ENCODE measurements at regions not wholly inside any gene's neighbourhood (a gene's known extent, or its start where the extent isn't known, plus 50 kb on each side); places are given as distances from the start of the nearest gene placed in this dataset.

GRCh38 chr5:67476531-67476930 is 279.9 kb upstream of the CD180 start:
- no peaks in the 10 kb centered on the region for H3K36me3 Mint-ChIP-seq (ENCODE audit: low read depth)
- no peaks in the 10 kb centered on the region for H3K27me3 Mint-ChIP-seq
- no peak overlapping the region for H3K27ac Mint-ChIP-seq
- no peak for DNase-seq
- no peak overlapping the region for H3K4me3 Mint-ChIP-seq
- intact Hi-C loops (cut with micrococcal nuclease): no loop called here
- H3K9me3 Mint-ChIP-seq: peaks cover 3% of the 10 kb centered on the region
- H3K4me1 Mint-ChIP-seq: no peaks in the 10 kb centered on the region

DNA sequence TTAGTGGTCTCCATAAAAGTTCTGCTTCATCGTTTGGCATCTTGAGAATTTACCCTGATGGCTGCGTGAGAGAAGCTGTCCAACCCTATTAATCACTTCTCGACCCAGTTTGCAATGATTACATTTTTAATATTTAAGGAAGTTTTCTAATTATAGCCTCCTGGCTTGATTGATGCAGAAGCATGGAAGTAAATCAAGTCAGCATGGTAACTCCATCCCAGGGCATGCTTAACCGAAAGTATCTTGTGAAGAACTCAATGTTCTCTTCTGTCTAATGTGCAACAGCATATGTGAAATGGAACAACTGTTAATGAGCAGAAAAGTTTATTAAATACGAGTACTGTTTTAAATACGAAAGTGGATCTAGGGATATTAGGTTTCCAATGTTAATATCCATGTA is 278.9 kb upstream of the CD180 start:
- Mint-ChIP-seq H3K9me3 (peaks cover 3% of the 10 kb centered on the region), H3K4me1 (no peaks in the 10 kb centered on the region), H3K4me3 (no peak overlapping the region), H3K27me3 (no peaks in the 10 kb centered on the region), H3K27ac (no peak overlapping the region), H3K36me3 (ENCODE audit: low read depth) (no peaks in the 10 kb centered on the region)
- intact Hi-C loops (cut with micrococcal nuclease): no loop called here
- DNase-seq: no peak

DNA sequence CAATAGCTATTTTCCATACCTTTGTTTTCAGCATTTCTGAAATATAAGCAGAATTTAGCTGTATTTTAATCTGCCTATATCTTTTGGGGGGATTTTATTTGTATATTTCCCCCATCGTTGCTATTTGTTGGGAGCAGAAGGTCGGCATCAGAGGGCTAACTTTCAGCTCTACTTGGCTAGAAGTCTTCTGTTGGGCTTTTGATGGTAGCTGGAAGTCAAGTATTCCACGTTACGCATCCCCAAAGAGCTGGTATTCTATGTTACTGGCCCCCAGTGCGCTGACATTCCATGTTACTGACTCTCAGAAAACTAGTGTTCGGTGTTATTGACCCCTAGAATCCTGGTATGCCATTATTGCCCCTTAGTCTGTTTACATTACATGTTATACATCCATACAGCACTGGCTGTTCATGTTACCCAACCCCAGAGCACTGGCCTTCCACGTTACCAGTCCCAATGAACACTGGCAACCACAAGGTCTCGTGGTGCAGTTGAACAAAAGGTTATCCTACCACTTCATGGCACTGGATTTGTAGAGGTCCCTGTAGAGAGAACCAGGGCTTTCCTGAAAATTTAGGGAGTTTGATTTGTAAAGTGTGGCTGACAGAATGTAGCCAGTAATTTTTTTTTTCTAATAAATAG is 278.1 kb upstream of the CD180 start:
- intact Hi-C loops (cut with micrococcal nuclease): no loop called here
- Mint-ChIP-seq H3K36me3 (ENCODE audit: low read depth) (no peaks in the 10 kb centered on the region), H3K27ac (no peak overlapping the region), H3K4me1 (no peaks in the 10 kb centered on the region), H3K4me3 (no peak overlapping the region), H3K27me3 (no peaks in the 10 kb centered on the region), H3K9me3 (peaks cover 3% of the 10 kb centered on the region)
- no peak for DNase-seq

- no peaks in the 10 kb centered on the region for H3K27me3 Mint-ChIP-seq
- H3K9me3 Mint-ChIP-seq: no peaks in the 10 kb centered on the region
- intact Hi-C loops (cut with micrococcal nuclease): no loop called here
- no peak overlapping the region for H3K4me3 Mint-ChIP-seq
- no peak overlapping the region for H3K27ac Mint-ChIP-seq
- no peaks in the 10 kb centered on the region for H3K36me3 Mint-ChIP-seq (ENCODE audit: low read depth)
- H3K4me1 Mint-ChIP-seq: no peaks in the 10 kb centered on the region
- DNase-seq: no peak
These were observed 270.5 kb upstream of the CD180 start for GRCh38 chr5:67467110-67467509.

- Mint-ChIP-seq H3K27ac (no peak overlapping the region), H3K36me3 (ENCODE audit: low read depth) (no peaks in the 10 kb centered on the region), H3K27me3 (no peaks in the 10 kb centered on the region), H3K4me3 (no peak overlapping the region), H3K4me1 (no peaks in the 10 kb centered on the region), H3K9me3 (no peaks in the 10 kb centered on the region)
- no peak for DNase-seq
- intact Hi-C loops (cut with micrococcal nuclease): no loop called here
These were observed 269.1 kb upstream of the CD180 start for GRCh38 chr5:67465537-67466207.

DNA sequence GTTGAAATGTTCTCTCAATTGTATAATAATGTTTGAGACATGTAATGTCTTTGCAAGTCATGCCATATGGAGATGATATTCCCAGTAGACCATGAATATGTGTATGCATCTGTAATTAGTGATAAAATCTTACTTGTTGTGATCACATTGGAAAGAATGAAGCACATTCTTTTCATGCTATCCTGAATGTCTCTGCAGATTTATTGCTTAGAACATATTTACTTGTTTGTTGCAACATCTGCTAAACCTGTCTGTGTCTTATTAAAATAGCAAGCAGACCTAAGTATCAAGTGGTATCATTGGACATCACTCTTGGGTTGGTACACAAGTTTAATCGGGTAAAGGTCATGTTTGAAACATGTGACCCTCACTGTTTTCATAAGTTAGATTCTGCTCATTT is 265.5 kb upstream of the CD180 start:
- no peak overlapping the region for H3K4me3 Mint-ChIP-seq
- no peaks in the 10 kb centered on the region for H3K4me1 Mint-ChIP-seq
- no peaks in the 10 kb centered on the region for H3K9me3 Mint-ChIP-seq
- H3K27ac Mint-ChIP-seq: no peak overlapping the region
- H3K36me3 Mint-ChIP-seq (ENCODE audit: low read depth): no peaks in the 10 kb centered on the region
- DNase-seq: no peak
- no peaks in the 10 kb centered on the region for H3K27me3 Mint-ChIP-seq
- intact Hi-C loops (cut with micrococcal nuclease): no loop called here

DNA sequence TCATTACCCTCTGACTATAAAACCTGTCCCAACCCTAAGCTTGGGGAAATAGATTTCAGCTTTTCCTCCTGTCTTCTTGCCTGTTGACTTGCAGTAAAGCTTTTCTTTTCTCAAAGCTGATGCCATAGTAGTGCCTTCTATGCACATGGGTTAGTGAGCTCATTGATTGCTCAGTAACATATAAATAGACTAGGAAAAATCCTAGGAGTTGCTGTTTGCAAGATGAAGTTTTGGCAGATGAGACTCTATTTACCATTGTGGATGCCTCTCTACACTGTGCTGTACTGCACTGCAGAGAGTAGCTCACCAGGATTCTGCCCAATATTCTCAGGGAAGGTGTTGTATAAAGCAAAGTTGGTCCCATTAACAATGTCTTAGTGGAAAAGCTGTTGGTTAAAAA is 262.7 kb upstream of the CD180 start:
- H3K36me3 Mint-ChIP-seq (ENCODE audit: low read depth): no peaks in the 10 kb centered on the region
- peaks cover 2% of the 10 kb centered on the region for H3K4me1 Mint-ChIP-seq
- no peaks in the 10 kb centered on the region for H3K27me3 Mint-ChIP-seq
- no peak overlapping the region for H3K27ac Mint-ChIP-seq
- no peak overlapping the region for H3K4me3 Mint-ChIP-seq
- intact Hi-C loops (cut with micrococcal nuclease): no loop called here
- DNase-seq: no peak
- H3K9me3 Mint-ChIP-seq: no peaks in the 10 kb centered on the region

DNA sequence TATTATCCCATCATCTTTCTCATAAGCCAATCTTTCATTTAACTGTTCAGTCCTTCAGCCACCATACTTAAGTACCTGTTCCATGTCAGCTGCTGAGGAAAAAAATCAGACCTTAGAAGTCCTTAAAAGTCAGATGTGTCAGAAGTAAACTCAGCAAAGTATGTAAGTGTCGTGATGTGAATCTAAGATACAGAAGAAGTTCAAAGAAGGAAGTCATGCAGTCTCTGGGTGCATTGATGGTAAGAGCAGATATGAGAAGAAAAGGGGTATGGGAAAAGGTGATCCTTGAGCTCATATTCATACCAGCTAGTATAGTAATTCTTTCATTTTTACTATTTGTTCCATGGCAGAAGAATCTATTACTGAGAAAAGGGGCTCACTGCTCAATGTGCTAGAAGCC is 259.4 kb upstream of the CD180 start:
- Mint-ChIP-seq H3K9me3 (no peaks in the 10 kb centered on the region), H3K36me3 (ENCODE audit: low read depth) (no peaks in the 10 kb centered on the region), H3K4me3 (no peak overlapping the region), H3K27me3 (no peaks in the 10 kb centered on the region), H3K27ac (no peak overlapping the region), H3K4me1 (peaks cover 2% of the 10 kb centered on the region)
- intact Hi-C loops (cut with micrococcal nuclease): no loop called here
- no peak for DNase-seq

DNA sequence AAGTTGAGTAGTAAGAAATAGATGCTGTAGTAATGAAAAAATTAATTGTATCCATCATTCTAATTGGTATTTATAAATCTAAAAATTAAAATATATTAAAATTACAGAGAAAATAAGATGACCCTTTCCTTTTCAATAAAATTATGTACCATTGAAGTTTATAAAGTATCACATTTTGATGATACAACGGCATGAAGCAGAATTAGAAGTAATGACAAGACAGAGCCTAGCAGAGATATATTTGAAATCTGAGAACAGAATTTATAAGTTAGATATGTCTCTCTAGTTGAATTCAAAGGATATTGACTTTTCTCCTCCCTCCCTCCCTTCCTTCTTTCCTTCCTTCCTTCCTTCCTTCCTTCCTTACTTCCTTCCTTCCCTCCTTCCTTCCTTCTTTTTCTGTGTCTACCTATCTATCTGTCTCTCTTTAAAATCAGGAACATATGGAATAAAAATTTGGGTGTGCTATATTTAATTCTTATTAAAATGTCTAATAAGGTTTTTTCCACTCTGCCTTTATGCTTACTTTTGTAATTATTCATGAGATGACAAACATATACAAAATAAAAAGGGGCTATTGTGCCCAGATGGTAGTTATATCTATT is 258.5 kb upstream of the CD180 start:
- H3K4me1 Mint-ChIP-seq: peaks cover 2% of the 10 kb centered on the region
- H3K36me3 Mint-ChIP-seq (ENCODE audit: low read depth): no peaks in the 10 kb centered on the region
- H3K4me3 Mint-ChIP-seq: no peak overlapping the region
- H3K27ac Mint-ChIP-seq: no peak overlapping the region
- no peak for DNase-seq
- no peaks in the 10 kb centered on the region for H3K9me3 Mint-ChIP-seq
- intact Hi-C loops (cut with micrococcal nuclease): no loop called here
- no peaks in the 10 kb centered on the region for H3K27me3 Mint-ChIP-seq

GRCh38 chr5:67453111-67453905 is 256.7 kb upstream of the CD180 start:
- H3K27ac Mint-ChIP-seq: no peak overlapping the region
- no peaks in the 10 kb centered on the region for H3K36me3 Mint-ChIP-seq (ENCODE audit: low read depth)
- H3K27me3 Mint-ChIP-seq: peaks cover 5% of the 10 kb centered on the region
- peaks cover 2% of the 10 kb centered on the region for H3K4me1 Mint-ChIP-seq
- no peak overlapping the region for H3K4me3 Mint-ChIP-seq
- intact Hi-C loops (cut with micrococcal nuclease): no loop called here
- no peak for DNase-seq
- H3K9me3 Mint-ChIP-seq: peaks cover 4% of the 10 kb centered on the region

DNA sequence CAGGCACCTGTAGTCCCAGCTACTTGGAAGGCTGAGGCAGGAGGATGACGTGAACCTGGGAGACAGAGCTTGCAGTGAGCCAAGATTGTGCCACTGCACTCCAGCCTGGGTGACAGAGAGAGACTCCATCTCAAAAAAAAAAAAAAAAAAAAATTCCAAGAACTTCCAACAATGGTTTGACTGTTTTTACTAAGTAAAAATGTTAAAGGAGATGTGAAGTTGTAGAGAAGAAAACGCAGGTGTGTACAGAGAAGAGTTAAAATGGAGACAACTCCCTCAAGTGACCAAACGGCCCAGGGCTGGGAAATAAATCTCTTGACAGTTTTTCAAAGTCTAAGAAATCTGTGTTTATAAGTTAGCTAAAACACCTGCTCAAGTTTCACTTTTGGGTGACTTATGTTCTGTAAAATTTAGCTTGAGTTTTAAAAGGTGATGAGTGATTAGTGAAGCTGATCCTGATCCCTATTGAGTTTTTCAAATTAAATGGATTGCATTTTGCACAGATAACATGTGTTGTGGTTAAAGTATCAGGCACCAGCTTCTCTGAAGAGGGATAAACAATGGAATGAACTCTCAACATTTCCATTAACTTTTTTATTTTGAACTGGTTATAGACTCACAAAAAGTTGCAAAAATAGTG is 255.2 kb upstream of the CD180 start:
- Mint-ChIP-seq H3K9me3 (peaks cover 4% of the 10 kb centered on the region), H3K27me3 (peaks cover 5% of the 10 kb centered on the region), H3K4me1 (peaks cover 2% of the 10 kb centered on the region), H3K36me3 (ENCODE audit: low read depth) (no peaks in the 10 kb centered on the region), H3K4me3 (no peak overlapping the region), H3K27ac (no peak overlapping the region)
- DNase-seq: no peak
- intact Hi-C loops (cut with micrococcal nuclease): no loop called here

GRCh38 chr5:67447732-67448131 is 251.1 kb upstream of the CD180 start:
- Mint-ChIP-seq H3K27me3 (peaks cover 7% of the 10 kb centered on the region), H3K27ac (no peak overlapping the region), H3K36me3 (ENCODE audit: low read depth) (no peaks in the 10 kb centered on the region), H3K4me1 (no peaks in the 10 kb centered on the region), H3K4me3 (no peak overlapping the region), H3K9me3 (peaks cover 10% of the 10 kb centered on the region)
- no peak for DNase-seq
- intact Hi-C loops (cut with micrococcal nuclease): no loop called here

DNA sequence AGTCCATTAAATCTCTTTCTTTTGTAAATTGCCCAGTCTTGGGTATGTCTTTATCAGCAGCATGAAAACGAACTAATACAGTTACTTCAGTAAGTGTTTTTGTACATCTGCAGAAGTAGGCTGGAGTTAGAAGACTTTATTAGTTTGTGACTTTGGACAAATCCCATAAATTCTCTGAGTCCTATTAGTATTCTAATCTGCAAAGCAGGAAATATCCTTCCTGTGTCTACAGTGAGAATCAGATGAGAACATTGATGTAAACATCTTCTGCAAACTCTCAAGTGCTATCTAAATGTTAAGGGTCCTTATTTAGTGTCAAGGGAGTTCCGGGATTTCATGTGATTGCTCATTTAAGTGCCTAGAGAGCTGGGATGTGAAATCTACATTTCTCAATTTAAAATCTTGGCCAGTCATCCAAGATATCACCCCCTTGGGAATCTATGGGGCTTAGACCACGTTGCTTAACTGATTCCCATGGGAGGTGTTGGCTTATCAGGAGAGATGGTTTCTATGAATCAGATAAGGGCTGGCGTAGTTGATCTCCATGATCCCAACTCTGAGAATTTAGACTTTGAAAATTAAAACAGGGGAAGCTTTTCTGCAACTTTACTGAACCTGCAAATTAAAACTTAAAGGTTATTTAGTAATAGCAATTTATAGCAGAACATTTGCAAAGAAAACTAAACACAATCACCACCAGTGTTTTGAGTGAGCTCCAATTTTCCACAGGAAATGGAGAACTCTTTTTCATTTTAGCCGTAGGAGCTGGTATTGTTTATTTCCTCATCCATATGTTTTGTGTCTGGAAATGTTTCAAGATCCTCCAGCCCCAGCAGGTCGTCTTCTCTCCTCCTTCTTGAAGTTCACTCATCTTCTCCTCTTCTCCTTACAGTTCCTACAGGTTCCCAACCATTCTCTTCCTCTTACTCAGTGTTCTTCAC is 241.6 kb upstream of the CD180 start:
- Mint-ChIP-seq H3K4me1 (no peaks in the 10 kb centered on the region), H3K9me3 (no peaks in the 10 kb centered on the region), H3K27me3 (no peaks in the 10 kb centered on the region), H3K36me3 (ENCODE audit: low read depth) (no peaks in the 10 kb centered on the region), H3K4me3 (no peak overlapping the region), H3K27ac (no peak overlapping the region)
- intact Hi-C loops (cut with micrococcal nuclease): no loop called here
- no peak for DNase-seq
